ENCODE measurements at regions not wholly inside any gene's neighbourhood (a gene's known extent, or its start where the extent isn't known, plus 50 kb on each side); places are given as distances from the start of the nearest gene placed in this dataset.

- TF ChIP-seq CBFB (IDR thresholded peaks at IDR 0.05; ENCODE audit: low read depth), result no peak
- TF ChIP-seq CREB1 (IDR thresholded peaks at IDR 0.05; ENCODE audit: low read depth), result no peak
- TF ChIP-seq EZH2 (IDR thresholded peaks at IDR 0.05; ENCODE audit: borderline replicate concordance, control insufficient read depth, low read depth, low read length), result no peak
Observed at GRCh38 chr12:72219937-72220336, 52.2 kb upstream of the TRHDE start.

Measured in GM12878 (cell line).